B cell (primary cell): ENCODE measurements at regions not wholly inside any gene's neighbourhood (a gene's known extent, or its start where the extent isn't known, plus 50 kb on each side); places are given as distances from the start of the nearest gene placed in this dataset.

Source experiments
- CTCF ChIP-seq: fragments of 200-600 bp; IDR thresholded peaks from one replicate; pipeline ENCODE4 v1.8.0; 2022; ENCODE audit warnings: antibody characterized with exemption, mild to moderate bottlenecking
- EZH2 ChIP-seq: IDR thresholded peaks from 2 replicates; pipeline ENCODE4 v1.6.1; 2012; ENCODE audit warnings: borderline replicate concordance, low read depth, mild to moderate bottlenecking, moderate library complexity, low read length; ENCODE audit not compliant: insufficient read depth, poor library complexity, severe bottlenecking

GRCh38 chr6:117829594-117830319 lies 77.3 kb upstream of the SLC35F1 start:
- no peak for TF ChIP-seq EZH2
- no peak for TF ChIP-seq CTCF
